K562 (cell line): ENCODE measurements at regions not wholly inside any gene's neighbourhood (a gene's known extent, or its start where the extent isn't known, plus 50 kb on each side); places are given as distances from the start of the nearest gene placed in this dataset.

Experiments used
- ATAC-seq: fragments of 200-7000 bp; cut with Tn5 transposase; 3 replicates; pipeline ENCODE4 v1.9.1; 2020; ENCODE audit warnings: moderate library complexity
- BruUV-seq: library from RNA; stranded (reverse); fragments of 400-500 nt; replicated peaks from 2 replicates; lab custom pipeline; 2021; lab: Mats Ljungman, UMichigan
- CTCF ChIA-PET: fragments of 300-600 bp; formaldehyde crosslinking; extraction: SDS; loops from one replicate; lab custom pipeline; 2021; ENCODE audit warnings: low intra/inter-chr PET ratio; lab: Yijun Ruan, JAX
- POLR2A ChIA-PET: fragments of 300-600, 350-650 bp; sonication (Branson Sonifier 250); formaldehyde crosslinking; extraction: SDS; loops from one replicate; lab custom pipeline; 2021; ENCODE audit warnings: antibody characterized with exemption, inconsistent platforms; lab: Yijun Ruan, JAX
- DNase-seq, 4 experiments: peaks; one replicate each; pipeline versions ENCODE4 v3.0.0 to v3.0.0-alpha.2; 2011 to 2018; ENCODE audit warnings: low spot score in 3 of 4, mixed read lengths in 3 of 4; ENCODE audit errors: extremely low read depth in 1 of 4
- FAIRE-seq: peaks from 2 replicates; lab custom pipeline; 2011; peaks lifted over from hg19 to GRCh38; lab: Jason Lieb, UNC
- H2AFZ ChIP-seq: 2 replicates; pipeline ENCODE4 v1.6.0; 2011; ENCODE audit warnings: low read depth, low read length, control low read depth, inconsistent platforms
- H3K27ac ChIP-seq: fragments of 200-600 bp; 3 replicates; pipeline ENCODE4 v1.8.0; 2011; ENCODE audit warnings: low read depth, mild to moderate bottlenecking, control low read depth, inconsistent platforms, low read length, moderate library complexity, mixed read lengths; ENCODE audit errors: extremely low read depth
- H3K27me3 ChIP-seq, 2 experiments: fragments of 300-600 bp in 1 of 2; 2 replicates in 1 of 2; 3 replicates in 1 of 2; pipeline versions ENCODE4 v1.6.0 to v1.8.0; 2011; ENCODE audit warnings: inconsistent platforms in 2 of 2, low read length in 2 of 2, mild to moderate bottlenecking in 1 of 2, mixed read lengths in 1 of 2, moderate library complexity in 1 of 2; ENCODE audit not compliant: control insufficient read depth in 2 of 2, insufficient read depth in 2 of 2
- H3K36me3 ChIP-seq: fragments of 300-600 bp; 3 replicates; pipeline ENCODE4 v1.8.0; 2011; ENCODE audit warnings: mild to moderate bottlenecking, low read length, inconsistent platforms; ENCODE audit not compliant: control insufficient read depth, insufficient read depth
- H3K4me1 ChIP-seq, 2 experiments: fragments of 200-600 bp in 1 of 2; replicated peaks in 1 of 2; 2 replicates in 1 of 2; 3 replicates in 1 of 2; pipeline versions ENCODE4 v1.5.1 to v1.8.0; 2011; ENCODE audit warnings: inconsistent platforms in 2 of 2, low read length in 2 of 2, mild to moderate bottlenecking in 1 of 2, mixed read lengths in 1 of 2, moderate library complexity in 1 of 2; ENCODE audit not compliant: control insufficient read depth in 2 of 2, insufficient read depth in 2 of 2
- H3K4me2 ChIP-seq: 2 replicates; pipeline ENCODE4 v1.6.1; 2011; ENCODE audit warnings: low read length, control low read depth, inconsistent platforms, mixed read lengths; ENCODE audit not compliant: insufficient read depth
- H3K4me3 ChIP-seq: fragments of 200-600 bp; sonication (generic), shearing (Covaris generic); 2 replicates; pipeline ENCODE4 v1.5.1; 2016; ENCODE audit warnings: control low read depth, inconsistent platforms
- H3K79me2 ChIP-seq: fragments of 200-600 bp; 3 replicates; pipeline ENCODE4 v1.8.0; 2011; ENCODE audit warnings: low read length, inconsistent platforms; ENCODE audit not compliant: control insufficient read depth, insufficient read depth
- H3K9ac ChIP-seq, 2 experiments: 2 replicates each; pipeline versions ENCODE4 v1.6.0 to v1.6.1; 2011; ENCODE audit warnings: low read depth in 2 of 2, low read length in 2 of 2, control low read depth in 1 of 2, inconsistent platforms in 1 of 2, mild to moderate bottlenecking in 1 of 2, mixed read lengths in 1 of 2; ENCODE audit not compliant: insufficient read depth in 1 of 2
- H3K9me1 ChIP-seq: one replicate; pipeline ENCODE4 v1.6.0; 2011; ENCODE audit warnings: inconsistent platforms, mild to moderate bottlenecking, low read length, moderate library complexity; ENCODE audit not compliant: control insufficient read depth, insufficient read depth
- H3K9me3 ChIP-seq: replicated peaks from 2 replicates; pipeline ENCODE4 v1.5.1; 2011; ENCODE audit warnings: low read depth, low read length, inconsistent platforms; ENCODE audit not compliant: control insufficient read depth, insufficient read depth
- H4K20me1 ChIP-seq: replicated peaks from 2 replicates; pipeline ENCODE4 v1.6.1; 2011; ENCODE audit warnings: low read length, inconsistent platforms, mixed read lengths; ENCODE audit not compliant: control insufficient read depth, insufficient read depth
- BRF1 ChIP-seq: IDR thresholded peaks from 3 replicates; pipeline ENCODE4 v1.6.1; 2011; ENCODE audit warnings: borderline replicate concordance, mild to moderate bottlenecking; ENCODE audit not compliant: insufficient read length; ENCODE audit errors: extremely low read depth
- CBX5 ChIP-seq: IDR thresholded peaks from 2 replicates; pipeline ENCODE4 v1.6.1; 2014; ENCODE audit warnings: low read depth, borderline replicate concordance
- ETS1 ChIP-seq: conservative IDR thresholded peaks from 2 replicates; pipeline ENCODE4 v1.6.1; 2011; ENCODE audit warnings: low read depth, mild to moderate bottlenecking, low read length; ENCODE audit not compliant: control insufficient read depth
- MCM5 ChIP-seq: fragments of 450-650 bp; IDR thresholded peaks from 2 replicates; pipeline ENCODE4 v1.6.1; 2016; ENCODE audit warnings: low read depth
- NR1H2 ChIP-seq: sonication (generic); formaldehyde crosslinking; IDR thresholded peaks from 2 replicates; pipeline ENCODE4 v1.4.0; 2020; ENCODE audit warnings: mild to moderate bottlenecking, missing genetic modification reagents
- PHF21A ChIP-seq: fragments of 450-650 bp; IDR thresholded peaks from 2 replicates; pipeline ENCODE4 v1.6.1; 2017; ENCODE audit warnings: low read depth, borderline replicate concordance
- POLR2AphosphoS2 ChIP-seq: IDR thresholded peaks from 2 replicates; pipeline ENCODE4 v1.6.1; 2012; ENCODE audit warnings: low read length, improper control_type of control experiment
- SMAD4 ChIP-seq: fragments of 250-450 bp; sonication (Bioruptor Pico); conservative IDR thresholded peaks from 2 replicates; pipeline ENCODE4 v1.8.0; 2021; ENCODE audit warnings: inconsistent platforms, mild to moderate bottlenecking, moderate library complexity
- SRSF3 ChIP-seq: fragments of 200-400 bp; formaldehyde crosslinking; IDR thresholded peaks from 2 replicates; pipeline ENCODE4 v1.6.1; 2016; ENCODE audit warnings: mild to moderate bottlenecking, low read length, moderate library complexity; ENCODE audit not compliant: insufficient read depth
- ZNF3 ChIP-seq: fragments of 250-450 bp; sonication (Bioruptor Pico); IDR thresholded peaks from 2 replicates; pipeline ENCODE4 v1.5.0; 2021; ENCODE audit warnings: mild to moderate bottlenecking, moderate library complexity
- WGBS: fragments of 100-300 bp; shearing (Covaris generic); methylation state at CpG from one replicate; pipeline ENCODE4 v1.1.6; 2016; ENCODE audit warnings: low coverage, mixed read lengths; ENCODE audit not compliant: insufficient coverage; ENCODE audit errors: missing lambda C conversion rate; 5-methylcytosine and 5-hydroxymethylcytosine counted together
- in situ Hi-C: fragments of 300-500 bp; cut with MboI; formaldehyde crosslinking; loops from 4 replicates; pipeline ENCODE4 v1.15.0; 2018; ENCODE audit warnings: inconsistent platforms, mixed read lengths
- intact Hi-C: fragments of 100-400 bp; cut with micrococcal nuclease; formaldehyde crosslinking; loops from 2 replicates; pipeline ENCODE4 v1.14.2; 2022

GRCh38 chr14:84783511-84783910 is 746.4 kb upstream of the FLRT2 start:
- BruUV-seq, result no TSS peak

More at GRCh38 chr14:84783511-84783910, 746.4 kb upstream of the FLRT2 start:
- intact Hi-C loops (no loop called here), in situ Hi-C loops (no loop called here)
- no peaks in the 10 kb centered on the region for H3K4me1 ChIP-seq
- no peaks in the 10 kb centered on the region for H3K27me3 ChIP-seq
- no peak overlapping the region for H3K4me2 ChIP-seq
- DNase-seq (no peak), FAIRE-seq (no peak), ATAC-seq (no peak)
- no peak overlapping the region for H3K27ac ChIP-seq
- no peaks in the 10 kb centered on the region for H4K20me1 ChIP-seq
- ChIA-PET CTCF (no interaction called here), POLR2A (no interaction called here)
- H3K79me2 ChIP-seq, result no peaks in the 10 kb centered on the region
- H3K4me3 ChIP-seq, result no peak overlapping the region
- TF ChIP-seq BRF1 (no peak), SRSF3 (no peak), ZNF3 (no peak), CBX5 (no peak), PHF21A (no peak), SMAD4 (no peak), POLR2AphosphoS2 (no peak), NR1H2 (CRISPR knock-in tag) (no peak), ETS1 (no peak), MCM5 (no peak)
- 0% methylated on average over 1 of the region's 1 CpG for WGBS
- no peaks in the 10 kb centered on the region for H3K36me3 ChIP-seq
- H2AFZ ChIP-seq, result no peak overlapping the region
- 0 out of 2 replicates have a peak, but pooled peaks cover 2% of the 10 kb centered on the region for H3K9me3 ChIP-seq
- H3K9me1 ChIP-seq, result no peaks in the 10 kb centered on the region
- no peak overlapping the region for H3K9ac ChIP-seq
